HG03060 (cell line): ENCODE measurements at regions not wholly inside any gene's neighbourhood (a gene's known extent, or its start where the extent isn't known, plus 50 kb on each side); places are given as distances from the start of the nearest gene placed in this dataset.

Experiments
- ATAC-seq: cut with Tn5 transposase; IDR thresholded peaks from one replicate; pipeline ENCODE4 v1.9.1; 2021; ENCODE audit warnings: low read depth, moderate number of reproducible peaks; ENCODE audit not compliant: unreplicated experiment

GRCh38 chr4:160159457-160159856 is 1056.6 kb downstream of the RAPGEF2 start:
- ATAC-seq: no peak

GRCh38 chr4:160161026-160161425 is 1058.1 kb downstream of the RAPGEF2 start:
- no peak for ATAC-seq

- no peak for ATAC-seq
Measured at GRCh38 chr4:160175064-160175643, 1072.3 kb downstream of the RAPGEF2 start.

- no peak for ATAC-seq
Measured at GRCh38 chr4:160180211-160180610, 1077.3 kb downstream of the RAPGEF2 start.

- ATAC-seq: no peak
Measured at GRCh38 chr4:160182727-160183126, 1079.8 kb downstream of the RAPGEF2 start.

- ATAC-seq: no peak
Measured at GRCh38 chr4:160184884-160185283, 1082.0 kb downstream of the RAPGEF2 start.

- no peak for ATAC-seq
Measured at GRCh38 chr4:160193787-160194186, 1090.9 kb downstream of the RAPGEF2 start.

- no peak for ATAC-seq
Measured at GRCh38 chr4:160194716-160195115, 1091.8 kb downstream of the RAPGEF2 start.

GRCh38 chr4:160202802-160203201 is 1099.9 kb downstream of the RAPGEF2 start:
- ATAC-seq: no peak

GRCh38 chr4:160212078-160212477 is 1109.2 kb downstream of the RAPGEF2 start:
- no peak for ATAC-seq

GRCh38 chr4:160213366-160213765 is 1110.5 kb downstream of the RAPGEF2 start:
- ATAC-seq: no peak

GRCh38 chr4:160217352-160217751 is 1114.5 kb downstream of the RAPGEF2 start:
- ATAC-seq: no peak

GRCh38 chr4:160224049-160224448 is 1121.2 kb downstream of the RAPGEF2 start:
- ATAC-seq: no peak

GRCh38 chr4:160233141-160233540 is 1130.3 kb downstream of the RAPGEF2 start:
- no peak for ATAC-seq

- ATAC-seq: no peak
Measured at GRCh38 chr4:160235285-160235684, 1132.4 kb downstream of the RAPGEF2 start.

GRCh38 chr4:160235771-160236170 is 1132.9 kb downstream of the RAPGEF2 start:
- no peak for ATAC-seq

- ATAC-seq: no peak
Measured at GRCh38 chr4:160238790-160239189, 1135.9 kb downstream of the RAPGEF2 start.

GRCh38 chr4:160247091-160247656 is 1144.3 kb downstream of the RAPGEF2 start:
- no peak for ATAC-seq

GRCh38 chr4:160251522-160252170 is 1148.8 kb downstream of the RAPGEF2 start:
- no peak for ATAC-seq

- no peak for ATAC-seq
Measured at GRCh38 chr4:160257318-160257717, 1154.4 kb downstream of the RAPGEF2 start.

GRCh38 chr4:160265014-160265413 is 1162.1 kb downstream of the RAPGEF2 start:
- no peak for ATAC-seq

- no peak for ATAC-seq
Measured at GRCh38 chr4:160265836-160266235, 1163.0 kb downstream of the RAPGEF2 start.
